ENCODE measurements at regions not wholly inside any gene's neighbourhood (a gene's known extent, or its start where the extent isn't known, plus 50 kb on each side); places are given as distances from the start of the nearest gene placed in this dataset.

- TF ChIP-seq, protein P1, sequence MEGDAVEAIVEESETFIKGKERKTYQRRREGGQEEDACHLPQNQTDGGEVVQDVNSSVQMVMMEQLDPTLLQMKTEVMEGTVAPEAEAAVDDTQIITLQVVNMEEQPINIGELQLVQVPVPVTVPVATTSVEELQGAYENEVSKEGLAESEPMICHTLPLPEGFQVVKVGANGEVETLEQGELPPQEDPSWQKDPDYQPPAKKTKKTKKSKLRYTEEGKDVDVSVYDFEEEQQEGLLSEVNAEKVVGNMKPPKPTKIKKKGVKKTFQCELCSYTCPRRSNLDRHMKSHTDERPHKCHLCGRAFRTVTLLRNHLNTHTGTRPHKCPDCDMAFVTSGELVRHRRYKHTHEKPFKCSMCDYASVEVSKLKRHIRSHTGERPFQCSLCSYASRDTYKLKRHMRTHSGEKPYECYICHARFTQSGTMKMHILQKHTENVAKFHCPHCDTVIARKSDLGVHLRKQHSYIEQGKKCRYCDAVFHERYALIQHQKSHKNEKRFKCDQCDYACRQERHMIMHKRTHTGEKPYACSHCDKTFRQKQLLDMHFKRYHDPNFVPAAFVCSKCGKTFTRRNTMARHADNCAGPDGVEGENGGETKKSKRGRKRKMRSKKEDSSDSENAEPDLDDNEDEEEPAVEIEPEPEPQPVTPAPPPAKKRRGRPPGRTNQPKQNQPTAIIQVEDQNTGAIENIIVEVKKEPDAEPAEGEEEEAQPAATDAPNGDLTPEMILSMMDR (IDR thresholded peaks at IDR 0.05), result peak; percentile 60
- TF ChIP-seq REST (IDR thresholded peaks at IDR 0.05; ENCODE audit: low read depth, low read length) (no peak), FOXM1 (IDR thresholded peaks at IDR 0.05; ENCODE audit: low read depth) (no peak), POLR2AphosphoS5 (IDR thresholded peaks at IDR 0.05; ENCODE audit: low read depth, low read length) (no peak), EZH2phosphoT487 (IDR thresholded peaks at IDR 0.05; ENCODE audit: borderline replicate concordance, low read depth) (no peak), YY1 (IDR thresholded peaks at IDR 0.05; ENCODE audit: low read depth) (no peak), NRF1 (IDR thresholded peaks at IDR 0.05; ENCODE audit: low read depth, low read length) (no peak), MXI1 (IDR thresholded peaks at IDR 0.05; ENCODE audit: low read depth, low read length) (no peak), MAX (IDR thresholded peaks at IDR 0.05; ENCODE audit: low read depth) (no peak), SMC3 (IDR thresholded peaks at IDR 0.05; ENCODE audit: low read depth, low read length) (peak; percentile 22; the same call in 1 of the 2 replicates), EP300 (IDR thresholded peaks at IDR 0.05; ENCODE audit: borderline replicate concordance in 1 of 2, low read depth in 1 of 2, low read length in 1 of 2) (no peak), TAF1 (IDR thresholded peaks at IDR 0.05; ENCODE audit: borderline replicate concordance, low read depth, low read length) (no peak), GABPA (IDR thresholded peaks at IDR 0.05; ENCODE audit: low read depth) (no peak)
- TF ChIP-seq, protein P2, sequence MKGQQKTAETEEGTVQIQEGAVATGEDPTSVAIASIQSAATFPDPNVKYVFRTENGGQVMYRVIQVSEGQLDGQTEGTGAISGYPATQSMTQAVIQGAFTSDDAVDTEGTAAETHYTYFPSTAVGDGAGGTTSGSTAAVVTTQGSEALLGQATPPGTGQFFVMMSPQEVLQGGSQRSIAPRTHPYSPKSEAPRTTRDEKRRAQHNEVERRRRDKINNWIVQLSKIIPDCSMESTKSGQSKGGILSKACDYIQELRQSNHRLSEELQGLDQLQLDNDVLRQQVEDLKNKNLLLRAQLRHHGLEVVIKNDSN (IDR thresholded peaks at IDR 0.05; ENCODE audit: borderline replicate concordance, low read depth), result no peak
Observed at GRCh38 chr2:217142649-217143266, 282.9 kb upstream of the TNP1 start.
